NCI-H2227 (cell line): ENCODE measurements at regions not wholly inside any gene's neighbourhood (a gene's known extent, or its start where the extent isn't known, plus 50 kb on each side); places are given as distances from the start of the nearest gene placed in this dataset.
"Not testable (repeated sequence)": the region's sequence is repeated elsewhere in the genome, so short reads cannot be mapped to it uniquely, and the experiment has no call there.

ENCODE experiments used
- DNase-seq: peaks from one replicate; lab custom pipeline; 2025; ENCODE audit not compliant: unreplicated experiment; lab: John Stamatoyannopoulos, UW

DNA sequence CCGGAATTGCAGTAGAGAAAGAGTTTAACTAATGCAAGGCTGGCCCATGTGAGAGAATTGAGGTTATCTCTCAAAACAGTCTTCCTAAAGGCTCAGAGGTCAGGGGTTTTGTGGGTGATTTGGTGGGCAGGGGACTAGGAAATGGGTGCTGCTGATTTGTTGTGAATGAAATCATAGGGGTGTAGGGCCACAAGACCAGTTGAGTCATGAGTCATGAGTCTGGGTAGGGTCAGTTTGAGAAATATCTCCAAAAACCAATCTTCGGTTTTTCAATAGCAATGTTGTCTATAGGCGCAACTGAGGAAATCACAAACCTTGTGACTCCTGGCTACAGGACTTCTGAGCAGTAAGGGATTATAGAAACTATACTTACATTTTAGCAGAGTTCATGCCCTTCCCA, 460.0 kb upstream of the NRP1 start:
- no peak for DNase-seq

DNA sequence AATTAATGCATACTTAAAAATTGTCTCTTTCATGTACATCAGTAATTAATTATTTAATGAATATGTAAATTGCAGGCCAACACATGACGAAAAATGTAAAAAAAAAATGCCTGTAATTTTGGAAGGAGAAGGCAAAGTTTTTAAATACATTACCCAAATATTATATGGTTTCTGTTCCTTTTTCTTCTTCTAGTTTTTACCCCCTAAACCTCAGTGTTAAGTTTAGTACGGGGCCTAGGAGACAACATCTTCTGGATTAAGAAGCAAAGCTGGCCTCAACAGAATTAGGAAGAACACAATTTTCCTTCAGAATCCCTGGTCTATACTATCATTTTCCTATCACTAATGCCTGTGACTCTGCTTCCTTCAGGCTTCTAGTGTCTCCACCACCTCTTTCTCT, 459.3 kb upstream of the NRP1 start:
- DNase-seq, result no peak

DNA sequence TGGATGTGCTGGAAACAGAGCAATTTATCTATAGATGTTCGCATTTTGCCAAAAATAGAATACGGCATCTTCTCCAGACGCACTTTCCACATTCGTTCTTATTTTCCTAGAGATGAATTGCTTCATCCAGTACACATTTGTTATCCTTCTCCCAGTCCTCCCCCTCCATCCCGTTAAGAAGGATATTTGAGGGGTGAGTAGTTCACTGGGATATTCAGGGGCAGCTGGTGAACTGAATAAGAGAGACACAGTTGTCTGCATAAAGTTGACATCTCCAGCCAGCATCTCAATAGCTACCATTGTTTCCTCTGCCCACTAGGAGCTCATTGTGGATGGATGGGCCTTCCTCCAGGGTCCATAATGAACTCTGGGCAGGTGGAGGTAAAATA, 456.8 kb upstream of the NRP1 start:
- DNase-seq, result no peak

DNA sequence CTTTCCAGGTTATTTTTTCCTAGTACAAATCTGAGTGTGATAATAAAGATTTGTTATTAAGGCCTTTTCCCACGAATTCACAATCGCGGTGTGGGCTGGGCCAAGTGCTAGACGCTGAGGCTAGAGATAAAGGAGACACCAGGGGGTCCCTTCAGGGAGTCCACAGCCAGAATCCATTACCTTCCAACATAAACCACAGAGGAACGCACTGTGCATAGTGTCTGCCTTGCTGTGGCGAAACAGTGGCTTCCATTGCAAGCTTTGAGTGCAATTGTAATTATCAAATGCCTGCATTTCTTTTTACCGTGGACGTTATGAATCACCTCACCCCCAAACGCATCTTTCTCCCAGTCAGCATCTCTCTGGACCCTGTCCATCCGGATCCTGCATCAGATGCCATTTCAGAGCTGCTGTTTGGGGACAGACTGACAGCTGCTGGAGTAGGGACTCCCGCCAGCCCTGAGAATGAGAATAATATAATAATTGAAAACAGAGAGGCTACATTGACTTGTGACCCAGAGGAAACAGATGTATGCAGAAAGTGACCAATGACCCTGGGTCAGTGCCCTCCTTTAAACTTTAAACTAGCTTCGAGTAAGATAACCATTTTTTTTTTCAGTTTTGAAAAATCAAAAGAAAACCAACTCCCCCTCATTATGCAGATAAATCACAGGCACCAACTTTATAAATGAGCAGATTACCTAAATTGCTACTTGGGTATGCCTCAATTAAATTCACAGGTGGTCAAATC, 456.2 kb upstream of the NRP1 start:
- no peak for DNase-seq

DNA sequence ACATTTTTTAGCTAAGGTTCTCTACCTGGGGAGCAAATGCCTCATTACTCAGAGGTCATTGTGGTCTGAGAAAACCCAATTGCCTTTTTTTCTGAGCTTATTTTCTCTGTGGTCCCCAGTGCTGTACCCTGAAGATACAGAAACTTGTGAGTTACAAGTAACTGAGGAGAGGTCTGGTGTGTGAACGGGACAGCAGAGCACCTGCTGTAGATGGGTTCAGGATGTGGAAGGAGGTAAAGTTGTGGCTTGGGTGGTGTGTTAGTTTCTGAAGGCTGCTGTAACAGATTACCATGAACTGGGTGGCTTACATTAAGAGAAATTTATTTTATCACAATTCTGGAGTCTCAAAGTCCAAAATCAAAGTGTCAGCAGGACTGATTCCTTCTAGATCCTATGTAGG, 449.1 kb upstream of the NRP1 start:
- DNase-seq, result no peak

DNA sequence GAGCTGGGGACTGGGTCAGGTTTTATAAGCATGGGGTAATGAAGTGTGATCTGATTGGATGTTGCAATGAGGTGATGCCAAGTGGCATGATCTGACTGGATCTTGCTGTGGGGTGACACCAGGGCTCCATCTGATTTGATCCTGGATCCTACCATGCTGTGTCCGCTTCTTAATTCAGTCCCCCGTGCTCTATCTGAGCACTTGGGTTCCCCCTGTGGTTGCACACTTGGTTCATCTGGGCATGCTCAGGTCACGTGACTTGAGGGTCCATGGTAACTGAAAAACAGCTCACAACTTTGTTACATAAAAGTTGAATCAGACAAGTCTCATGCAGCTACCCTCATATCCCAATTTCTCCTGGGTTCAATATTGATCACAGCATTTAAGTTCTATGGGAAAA, 448.6 kb upstream of the NRP1 start:
- DNase-seq, result no peak

DNA sequence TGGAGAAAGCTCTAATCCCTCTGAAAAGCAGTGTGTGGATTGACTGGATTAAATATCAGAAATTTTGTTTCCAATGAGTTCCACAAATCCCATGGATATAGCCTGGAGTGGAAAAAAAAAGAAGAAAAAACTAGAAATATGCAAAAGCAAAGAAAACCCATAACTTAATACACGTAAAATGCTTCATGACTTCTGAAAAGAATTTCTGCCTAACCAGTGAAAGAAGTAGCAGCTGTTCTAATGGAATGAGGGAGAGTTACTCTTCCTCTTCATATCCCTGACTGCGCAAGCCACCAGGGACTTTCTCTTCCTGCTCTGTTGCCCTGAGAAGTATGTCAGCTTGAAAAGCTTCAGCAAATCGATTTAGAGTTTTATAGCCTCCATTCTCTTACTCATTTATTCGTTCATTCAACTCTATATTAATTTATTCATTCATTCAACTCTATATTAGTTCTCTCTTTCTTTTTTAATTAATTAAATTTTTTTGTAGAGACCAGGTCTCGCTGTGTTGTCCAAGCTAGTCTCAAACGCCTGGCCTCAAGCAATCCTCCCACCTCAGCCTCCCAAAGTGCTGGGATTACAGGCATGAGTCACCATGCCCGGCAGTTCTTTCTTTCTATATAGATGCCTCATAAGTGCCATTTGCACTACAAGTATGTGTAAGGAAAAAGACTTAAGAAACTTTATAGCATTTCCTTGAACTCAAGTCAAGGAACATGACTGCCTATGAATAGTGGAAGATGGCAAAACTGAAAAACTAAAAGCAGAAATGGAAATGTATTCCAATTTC, 447.3 kb upstream of the NRP1 start:
- DNase-seq, result no peak

DNA sequence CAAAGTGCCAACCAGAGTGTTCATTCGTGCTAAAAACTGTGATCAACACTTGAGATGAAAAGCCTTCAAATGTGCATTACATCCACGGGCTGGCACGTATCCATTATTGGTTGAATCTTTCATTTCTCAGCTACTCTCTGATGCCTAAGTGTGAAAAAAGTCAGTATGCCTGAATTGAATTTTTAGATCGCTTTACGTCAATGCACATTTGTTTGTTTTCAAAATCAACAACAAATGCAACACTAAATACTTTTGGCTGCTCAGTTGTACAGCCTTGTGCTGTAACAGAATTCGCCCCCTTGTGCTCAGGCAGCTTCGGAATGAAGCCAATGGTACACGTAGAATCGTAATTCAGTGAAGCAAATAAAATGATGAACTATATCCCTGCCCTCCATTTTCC, 446.5 kb upstream of the NRP1 start:
- DNase-seq, result no peak

DNA sequence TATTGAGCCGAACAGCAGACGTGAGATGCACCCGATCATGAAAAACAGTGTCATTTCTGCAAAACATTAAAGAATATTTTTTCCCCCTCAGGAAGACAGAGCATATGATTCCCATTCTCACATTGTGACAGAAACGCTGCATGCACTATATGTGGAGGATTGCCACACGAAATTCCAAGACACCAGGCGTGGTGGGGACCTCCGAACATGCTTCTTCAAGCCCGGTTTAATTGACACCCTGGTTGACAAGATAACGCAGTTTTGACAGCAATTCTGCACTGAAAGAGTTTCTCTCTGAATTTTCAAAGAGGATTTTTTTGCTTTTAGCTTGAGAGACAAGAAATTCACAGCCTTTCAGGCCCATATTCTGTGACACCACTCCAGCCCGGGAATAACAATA, 442.8 kb upstream of the NRP1 start:
- no peak for DNase-seq

DNA sequence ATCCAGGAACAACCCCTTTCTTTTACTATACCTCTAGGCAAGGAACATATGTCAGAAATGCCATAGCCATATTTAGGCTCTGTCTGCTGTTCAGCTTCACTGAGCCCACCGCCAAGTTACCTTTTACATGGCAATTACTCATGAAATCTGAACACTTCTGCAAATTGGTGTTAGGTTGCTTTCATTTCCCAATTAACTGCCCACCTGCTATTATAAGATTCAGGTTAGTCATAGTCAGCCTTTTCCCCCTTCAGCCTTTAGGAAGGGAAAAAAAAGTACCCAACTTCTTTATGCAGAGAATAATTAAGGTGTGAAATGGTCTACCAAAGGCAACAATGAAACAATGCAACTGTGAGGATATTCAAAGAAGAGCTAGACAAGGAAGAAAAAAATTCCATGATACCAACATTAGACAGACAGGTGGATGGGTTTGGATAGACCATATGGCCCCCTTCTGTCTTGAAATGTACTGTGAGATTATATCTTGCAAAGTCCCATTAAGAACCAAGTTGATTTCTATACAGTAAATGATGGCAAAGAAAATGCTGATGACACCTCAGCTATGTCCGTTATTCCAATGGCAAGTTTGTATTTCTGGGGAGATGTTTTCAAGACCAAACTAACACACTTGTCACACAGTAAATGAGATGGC, 442.1 kb upstream of the NRP1 start:
- DNase-seq, result no peak

DNA sequence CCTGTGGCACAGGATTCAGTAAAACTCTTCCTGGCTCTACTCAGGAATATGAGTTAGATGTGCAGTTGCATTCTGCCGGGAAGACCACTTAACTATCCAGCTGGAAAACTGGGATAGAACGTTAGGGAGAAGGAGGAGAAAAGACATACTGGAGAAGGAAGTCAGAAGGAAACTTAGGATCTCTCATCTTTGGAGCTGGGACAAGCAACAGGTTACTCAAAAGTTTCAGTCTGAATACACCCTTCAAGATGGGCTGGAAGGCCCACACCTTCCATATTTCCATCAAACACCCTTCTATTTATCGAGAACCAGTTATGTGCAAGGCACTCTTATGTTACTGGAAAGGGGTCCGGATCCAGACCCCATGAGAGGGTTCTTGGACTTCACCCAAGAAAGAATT, 440.4 kb upstream of the NRP1 start:
- DNase-seq, result no peak

DNA sequence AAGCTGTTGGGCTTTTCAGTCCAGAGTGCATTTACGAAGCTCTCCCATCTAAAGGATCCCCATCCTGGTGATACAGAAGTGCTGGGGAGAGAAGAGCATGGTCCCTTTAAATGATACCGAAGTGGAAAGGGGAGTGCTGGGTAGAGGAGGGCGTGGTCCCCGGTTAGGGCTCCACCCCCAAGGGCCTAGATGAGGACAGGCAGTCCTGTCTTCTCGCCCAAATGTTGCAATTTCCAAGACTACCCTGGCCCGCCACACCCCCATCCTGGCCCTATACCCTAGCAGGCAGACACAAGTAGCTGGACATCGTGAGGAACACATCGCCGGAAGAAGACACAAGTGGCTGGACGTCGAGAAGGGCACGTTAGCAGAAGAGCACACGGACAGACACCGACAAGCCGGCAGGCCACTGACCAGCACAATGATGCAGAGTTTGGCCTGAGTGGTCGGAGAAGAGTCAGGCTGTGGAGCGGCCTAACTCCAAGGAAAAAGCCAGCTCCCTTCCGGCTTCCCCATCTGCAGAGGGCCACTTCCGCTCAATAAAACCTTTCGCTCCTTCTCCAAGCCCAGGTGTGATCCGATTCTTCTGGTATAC, 439.5 kb upstream of the NRP1 start:
- no peak for DNase-seq

DNA sequence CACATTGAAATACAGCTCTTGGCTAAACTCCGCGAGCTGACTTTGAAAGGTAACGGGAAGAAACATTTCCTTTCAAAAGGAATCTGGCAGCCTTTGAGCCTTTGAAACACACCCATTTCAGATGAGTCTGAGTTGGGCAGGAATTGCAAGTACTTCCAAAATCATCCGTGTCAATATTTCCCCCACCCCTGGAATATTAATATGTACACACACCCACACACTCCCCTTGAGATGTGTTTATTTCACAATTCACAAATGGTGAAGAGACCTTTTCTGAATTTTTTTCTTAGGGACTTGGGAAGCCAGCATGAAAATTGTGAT, 438.7 kb upstream of the NRP1 start:
- no peak for DNase-seq

DNA sequence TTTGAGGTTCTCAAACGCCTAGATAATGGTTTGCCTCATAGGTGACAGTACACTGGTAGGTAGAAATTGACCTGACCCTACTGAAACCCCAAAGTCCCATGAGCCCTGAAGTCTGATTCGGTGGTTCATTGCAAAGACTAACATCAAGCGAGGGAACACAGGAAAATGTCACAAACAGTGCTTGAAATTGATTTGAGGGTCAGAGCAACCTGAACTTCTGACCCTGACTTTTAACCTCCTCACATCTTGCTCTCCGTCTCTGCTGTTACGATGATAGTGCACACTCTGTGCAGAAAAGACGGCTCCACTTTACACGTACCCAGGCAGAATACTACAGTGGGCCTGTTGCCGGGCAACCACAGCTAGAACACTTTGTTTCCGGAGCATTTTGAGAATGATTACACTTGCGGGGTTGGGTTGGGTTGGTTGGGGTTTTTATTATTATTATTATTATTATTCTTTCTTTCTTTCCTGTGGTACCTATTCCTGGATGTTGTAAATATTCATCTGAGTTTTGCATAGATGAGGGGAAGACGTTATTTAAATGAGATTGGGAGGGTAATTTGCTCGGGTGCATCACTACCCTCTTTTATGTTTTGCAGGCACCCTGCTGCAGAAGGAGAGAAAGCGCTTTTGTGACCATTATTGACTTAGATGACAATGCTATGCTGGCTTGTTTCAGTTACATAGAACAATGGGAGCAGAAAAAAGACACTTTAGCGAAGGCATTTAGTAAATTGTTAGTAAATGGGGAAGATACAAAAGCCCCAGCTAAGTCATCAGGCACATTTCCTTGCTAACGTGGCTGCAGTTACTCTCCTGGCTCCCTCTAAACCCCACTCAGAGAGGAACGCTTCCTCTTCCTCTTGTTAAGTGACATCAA, 438.1 kb upstream of the NRP1 start:
- peak; percentile 52 for DNase-seq

DNA sequence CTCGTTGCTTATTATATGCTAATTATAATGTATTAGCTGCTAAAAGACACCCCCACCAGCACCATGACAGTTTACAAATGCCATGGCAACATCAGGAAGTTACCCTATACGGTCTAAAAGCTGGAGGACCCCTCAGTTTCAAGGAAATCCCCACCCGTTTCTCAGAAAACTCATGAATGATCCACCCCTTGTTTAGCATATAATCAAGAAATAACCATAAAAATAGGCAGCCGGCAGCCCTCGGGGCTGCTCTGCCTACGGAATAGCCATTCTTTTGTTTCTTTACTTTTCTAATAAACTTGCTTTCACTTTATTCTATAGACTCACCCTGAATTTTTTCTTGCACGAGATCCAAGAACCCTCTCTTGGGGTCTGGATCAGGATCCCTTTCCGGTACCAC, 437.4 kb upstream of the NRP1 start:
- not testable (repeated sequence) for DNase-seq

DNA sequence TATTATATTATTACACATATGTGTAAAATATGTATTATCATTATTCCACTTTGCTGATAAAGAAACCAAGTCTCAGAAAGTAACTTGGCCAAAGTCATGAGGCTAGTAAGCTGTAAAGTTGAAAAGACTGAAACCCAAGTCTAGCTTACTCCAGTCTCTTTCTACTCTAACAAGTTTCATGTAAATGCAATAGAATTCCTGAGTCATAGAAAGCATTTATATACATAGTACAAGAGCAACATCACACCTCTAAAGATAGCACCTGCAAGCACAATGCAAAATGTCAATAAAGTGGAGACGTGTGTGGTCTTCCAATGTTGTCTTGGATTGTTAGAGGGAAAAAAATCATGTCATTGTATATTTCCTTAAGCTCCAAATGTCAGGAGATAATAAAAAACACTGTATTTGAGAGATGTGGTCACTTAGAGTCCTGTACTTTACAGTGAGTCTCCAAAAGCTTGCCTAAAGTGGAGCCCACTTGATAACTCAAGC, 430.3 kb upstream of the NRP1 start:
- no peak for DNase-seq

DNA sequence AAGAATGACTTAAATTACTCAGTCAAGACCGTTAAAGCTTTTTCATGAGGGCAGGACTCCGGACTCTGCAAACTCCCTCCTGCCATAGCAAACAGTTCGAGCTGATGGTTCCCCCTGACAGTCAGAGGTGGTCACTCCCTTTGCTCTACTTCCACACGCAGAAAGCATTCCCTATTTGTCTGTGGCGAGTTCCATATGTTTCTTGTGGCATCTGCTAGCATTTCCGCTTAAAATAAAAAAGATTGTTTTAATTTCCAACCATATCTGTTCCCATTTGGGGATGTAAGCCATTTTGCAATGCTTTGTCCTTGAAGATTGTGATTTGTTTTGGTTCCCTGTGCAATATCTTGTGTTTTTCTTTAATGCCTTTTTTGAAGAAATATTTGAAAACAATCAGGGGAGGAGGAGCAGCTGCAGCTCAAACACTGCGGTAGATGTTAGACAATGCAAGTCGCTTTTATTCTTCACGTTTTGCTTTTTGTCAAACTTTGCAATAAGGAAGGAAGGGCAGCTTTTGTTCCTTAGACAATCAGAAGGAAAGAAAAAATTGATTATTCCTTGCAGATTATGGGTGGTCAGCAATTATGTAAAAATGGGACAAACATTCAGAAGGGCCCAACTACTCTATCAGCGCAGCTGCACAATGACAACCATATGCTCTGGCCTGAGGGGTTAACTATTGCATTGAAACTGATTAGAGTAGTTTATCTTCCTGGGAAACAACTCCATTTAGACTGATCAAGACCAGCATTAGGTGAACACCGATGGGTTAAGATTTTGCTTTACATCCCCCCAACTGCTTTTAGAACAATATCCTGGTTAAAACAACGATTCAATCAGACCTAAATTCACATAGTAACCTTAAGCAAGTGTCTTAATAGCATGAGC, 425.8 kb upstream of the NRP1 start:
- no peak for DNase-seq

DNA sequence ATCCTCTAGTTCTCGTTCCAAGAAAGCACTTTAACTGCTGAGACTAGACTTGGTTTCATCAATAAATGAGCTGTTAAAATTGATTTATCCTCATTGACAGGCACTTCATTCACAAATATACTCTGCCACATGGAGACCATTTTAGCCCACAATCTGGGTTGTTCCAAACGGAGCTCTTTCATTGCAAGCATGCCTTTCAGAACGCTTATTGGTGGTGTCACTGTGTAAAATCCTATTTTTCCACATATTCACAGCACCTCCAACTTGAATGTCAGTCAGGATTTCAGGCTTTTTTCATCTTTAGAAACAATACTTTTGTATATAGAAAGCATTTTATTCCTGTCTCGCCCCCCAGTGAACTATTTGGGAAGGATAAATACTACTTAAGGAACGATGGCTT, 424.7 kb upstream of the NRP1 start:
- DNase-seq, result no peak

DNA sequence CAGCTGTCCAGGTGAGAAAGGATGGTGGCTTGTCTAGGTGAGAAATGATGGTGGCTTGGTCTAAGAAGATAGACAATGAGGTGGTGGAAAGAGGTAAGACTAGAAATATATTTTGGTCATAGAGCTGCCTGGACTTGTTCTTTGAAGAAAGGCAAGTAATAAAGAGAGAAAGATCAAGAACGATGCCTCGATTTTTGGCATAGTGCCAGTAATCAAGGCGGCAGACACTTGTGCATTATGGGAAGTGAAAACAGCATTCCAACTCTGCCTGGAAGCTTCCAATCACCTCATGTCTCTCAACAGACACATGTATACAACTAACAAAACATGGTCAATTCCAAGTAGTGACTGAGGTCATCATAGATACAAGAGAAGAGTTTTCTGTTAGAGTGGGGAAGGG, 423.8 kb upstream of the NRP1 start:
- no peak for DNase-seq

DNA sequence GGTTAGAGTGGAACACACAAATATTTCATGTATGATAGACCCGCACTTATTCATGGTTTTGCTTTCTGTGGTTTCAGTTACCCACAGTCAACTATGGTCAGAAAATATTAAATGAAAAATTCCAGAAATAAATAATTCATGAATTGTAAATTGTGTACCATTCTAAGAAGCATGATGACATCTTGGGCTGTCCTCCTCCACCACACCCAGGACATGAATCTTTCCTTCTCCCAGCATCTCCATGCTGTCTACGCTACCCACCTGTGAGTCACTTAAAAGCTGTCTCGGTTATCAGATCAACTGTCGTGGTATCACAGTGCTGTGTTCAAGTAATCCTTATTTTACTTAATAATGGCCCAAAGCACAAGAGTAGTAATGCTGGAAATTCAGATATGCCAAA, 419.6 kb upstream of the NRP1 start:
- no peak for DNase-seq
